ENCODE measurements at regions not wholly inside any gene's neighbourhood (a gene's known extent, or its start where the extent isn't known, plus 50 kb on each side); places are given as distances from the start of the nearest gene placed in this dataset.

- no peak overlapping the region for H3K4me3 ChIP-seq (ENCODE audit: low read depth in 1 of 3, low read length in 3 of 3)
- WGBS, 3 donors: 80 to 87% (median 86%) methylated on average over 4 of the region's 4 CpGs
- H3K36me3 ChIP-seq (ENCODE audit: control insufficient read depth in 3 of 3, insufficient read depth in 2 of 3, low read depth in 1 of 3, low read length in 3 of 3): no peaks in the 10 kb centered on the region
- H3K4me1 ChIP-seq (ENCODE audit: control insufficient read depth in 3 of 3, insufficient read depth in 2 of 3, low read depth in 1 of 3, low read length in 2 of 3): peaks cover 0 to 2% (median 0%) of the 10 kb centered on the region in 3 donors
- H3K27me3 ChIP-seq (ENCODE audit: control insufficient read depth in 3 of 3, insufficient read depth in 3 of 3, low read length in 3 of 3): no peaks in the 10 kb centered on the region
- no peak for DNase-seq
- no peak overlapping the region for H3K27ac ChIP-seq (ENCODE audit: low read depth in 1 of 3, low read length in 2 of 3)
- FAIRE-seq: no peak
- peaks cover 0 to 3% of the 10 kb centered on the region in 2 donors for H3K9me3 ChIP-seq (ENCODE audit: control insufficient read depth in 2 of 2, insufficient read depth in 1 of 2, low read depth in 1 of 2, low read length in 1 of 2)
These were observed 160.4 kb upstream of the GPC6 start for GRCh38 chr13:93066187-93066586.

GRCh38 chr13:93079294-93079693, 147.3 kb upstream of the GPC6 start:
- Histone ChIP-seq H3K27me3 (ENCODE audit: control insufficient read depth in 3 of 3, insufficient read depth in 3 of 3, low read length in 3 of 3) (no peaks in the 10 kb centered on the region), H3K9me3 (ENCODE audit: control insufficient read depth in 2 of 2, insufficient read depth in 1 of 2, low read depth in 1 of 2, low read length in 1 of 2) (no peaks in the 10 kb centered on the region), H3K4me1 (ENCODE audit: control insufficient read depth in 3 of 3, insufficient read depth in 2 of 3, low read depth in 1 of 3, low read length in 2 of 3) (peaks cover 0 to 13% (median 0%) of the 10 kb centered on the region in 3 donors), H3K27ac (ENCODE audit: low read depth in 1 of 3, low read length in 2 of 3) (no peak overlapping the region), H3K36me3 (ENCODE audit: control insufficient read depth in 3 of 3, insufficient read depth in 2 of 3, low read depth in 1 of 3, low read length in 3 of 3) (no peaks in the 10 kb centered on the region), H3K4me3 (ENCODE audit: low read depth in 1 of 3, low read length in 3 of 3) (no peak overlapping the region)
- FAIRE-seq (no peak), DNase-seq (no peak)
- 51 to 57% (median 56%) methylated on average over 1 of the region's 1 CpG for WGBS, 3 donors

- H3K27ac ChIP-seq (ENCODE audit: low read depth in 1 of 3, low read length in 2 of 3): no peak overlapping the region
- FAIRE-seq (no peak), DNase-seq (no peak)
- no peak overlapping the region for H3K4me3 ChIP-seq (ENCODE audit: low read depth in 1 of 3, low read length in 3 of 3)
- no peaks in the 10 kb centered on the region for H3K9me3 ChIP-seq (ENCODE audit: control insufficient read depth in 2 of 2, insufficient read depth in 1 of 2, low read depth in 1 of 2, low read length in 1 of 2)
- peaks cover 0 to 13% (median 0%) of the 10 kb centered on the region in 3 donors for H3K4me1 ChIP-seq (ENCODE audit: control insufficient read depth in 3 of 3, insufficient read depth in 2 of 3, low read depth in 1 of 3, low read length in 2 of 3)
- H3K36me3 ChIP-seq (ENCODE audit: control insufficient read depth in 3 of 3, insufficient read depth in 2 of 3, low read depth in 1 of 3, low read length in 3 of 3): no peaks in the 10 kb centered on the region
- H3K27me3 ChIP-seq (ENCODE audit: control insufficient read depth in 3 of 3, insufficient read depth in 3 of 3, low read length in 3 of 3): no peaks in the 10 kb centered on the region
- 72 to 82% (median 75%) methylated on average over 4 of the region's 4 CpGs for WGBS, 3 donors
These were observed 146.4 kb upstream of the GPC6 start for GRCh38 chr13:93080166-93080565.

GRCh38 chr13:93080587-93080986, 146.0 kb upstream of the GPC6 start:
- Histone ChIP-seq H3K9me3 (ENCODE audit: control insufficient read depth in 2 of 2, insufficient read depth in 1 of 2, low read depth in 1 of 2, low read length in 1 of 2) (no peaks in the 10 kb centered on the region), H3K4me1 (ENCODE audit: control insufficient read depth in 3 of 3, insufficient read depth in 2 of 3, low read depth in 1 of 3, low read length in 2 of 3) (peaks cover 0 to 13% (median 0%) of the 10 kb centered on the region in 3 donors), H3K27me3 (ENCODE audit: control insufficient read depth in 3 of 3, insufficient read depth in 3 of 3, low read length in 3 of 3) (no peaks in the 10 kb centered on the region), H3K4me3 (ENCODE audit: low read depth in 1 of 3, low read length in 3 of 3) (no peak overlapping the region), H3K36me3 (ENCODE audit: control insufficient read depth in 3 of 3, insufficient read depth in 2 of 3, low read depth in 1 of 3, low read length in 3 of 3) (no peaks in the 10 kb centered on the region), H3K27ac (ENCODE audit: low read depth in 1 of 3, low read length in 2 of 3) (no peak overlapping the region)
- DNase-seq: peak in 1 of 2 donors; percentile 6
- no peak for FAIRE-seq
- 13 to 47% (median 29%) methylated on average over 1 of the region's 1 CpG for WGBS, 3 donors

GRCh38 chr13:93086329-93086728, 140.3 kb upstream of the GPC6 start:
- H3K4me3 ChIP-seq (ENCODE audit: low read depth in 1 of 3, low read length in 3 of 3): no peak overlapping the region
- no peaks in the 10 kb centered on the region for H3K36me3 ChIP-seq (ENCODE audit: control insufficient read depth in 3 of 3, insufficient read depth in 2 of 3, low read depth in 1 of 3, low read length in 3 of 3)
- peaks cover 0 to 5% (median 0%) of the 10 kb centered on the region in 3 donors for H3K4me1 ChIP-seq (ENCODE audit: control insufficient read depth in 3 of 3, insufficient read depth in 2 of 3, low read depth in 1 of 3, low read length in 2 of 3)
- peaks cover 0 to 6% of the 10 kb centered on the region in 2 donors for H3K9me3 ChIP-seq (ENCODE audit: control insufficient read depth in 2 of 2, insufficient read depth in 1 of 2, low read depth in 1 of 2, low read length in 1 of 2)
- 15 to 63% (median 30%) methylated on average over 2 of the region's 2 CpGs for WGBS, 3 donors
- FAIRE-seq (no peak), DNase-seq (peak in 1 of 2 donors; percentile 78)
- H3K27ac ChIP-seq (ENCODE audit: low read depth in 1 of 3, low read length in 2 of 3): no peak overlapping the region
- H3K27me3 ChIP-seq (ENCODE audit: control insufficient read depth in 3 of 3, insufficient read depth in 3 of 3, low read length in 3 of 3): no peaks in the 10 kb centered on the region

- no peak overlapping the region for H3K27ac ChIP-seq (ENCODE audit: low read depth in 1 of 3, low read length in 2 of 3)
- WGBS, 3 donors: 73 to 86% (median 79%) methylated on average over 6 of the region's 6 CpGs
- no peak for FAIRE-seq
These were observed 127.6 kb upstream of the GPC6 start for GRCh38 chr13:93098972-93099371.

GRCh38 chr13:93101226-93101734, 125.3 kb upstream of the GPC6 start:
- no peak overlapping the region for H3K4me3 ChIP-seq (ENCODE audit: low read depth in 1 of 3, low read length in 3 of 3)
- peak overlapping the region in 1 of 3 donors; percentile 52 for H3K27ac ChIP-seq (ENCODE audit: low read depth in 1 of 3, low read length in 2 of 3)
- no peaks in the 10 kb centered on the region for H3K27me3 ChIP-seq (ENCODE audit: control insufficient read depth in 3 of 3, insufficient read depth in 3 of 3, low read length in 3 of 3)
- DNase-seq (peak in 1 of 2 donors; percentile 65), FAIRE-seq (no peak)
- no peaks in the 10 kb centered on the region for H3K36me3 ChIP-seq (ENCODE audit: control insufficient read depth in 3 of 3, insufficient read depth in 2 of 3, low read depth in 1 of 3, low read length in 3 of 3)
- WGBS, 3 donors: 47 to 52% (median 48%) methylated on average over 2 of the region's 2 CpGs
- H3K4me1 ChIP-seq (ENCODE audit: control insufficient read depth in 3 of 3, insufficient read depth in 2 of 3, low read depth in 1 of 3, low read length in 2 of 3): peaks cover 0 to 10% (median 0%) of the 10 kb centered on the region in 3 donors
- peaks cover 0 to 4% of the 10 kb centered on the region in 2 donors for H3K9me3 ChIP-seq (ENCODE audit: control insufficient read depth in 2 of 2, insufficient read depth in 1 of 2, low read depth in 1 of 2, low read length in 1 of 2)

More at GRCh38 chr13:93098972-93099371, 127.6 kb upstream of the GPC6 start:
- H3K27me3 ChIP-seq (ENCODE audit: control insufficient read depth in 3 of 3, insufficient read depth in 3 of 3, low read length in 3 of 3): no peaks in the 10 kb centered on the region
- no peak overlapping the region for H3K4me3 ChIP-seq (ENCODE audit: low read depth in 1 of 3, low read length in 3 of 3)
- peaks cover 0 to 20% of the 10 kb centered on the region in 2 donors for H3K9me3 ChIP-seq (ENCODE audit: control insufficient read depth in 2 of 2, insufficient read depth in 1 of 2, low read depth in 1 of 2, low read length in 1 of 2)
- no peaks in the 10 kb centered on the region for H3K36me3 ChIP-seq (ENCODE audit: control insufficient read depth in 3 of 3, insufficient read depth in 2 of 3, low read depth in 1 of 3, low read length in 3 of 3)
- peaks cover 0 to 10% (median 0%) of the 10 kb centered on the region in 3 donors for H3K4me1 ChIP-seq (ENCODE audit: control insufficient read depth in 3 of 3, insufficient read depth in 2 of 3, low read depth in 1 of 3, low read length in 2 of 3)
- DNase-seq: peak; percentile 33 to 76

GRCh38 chr13:93104270-93104669, 122.3 kb upstream of the GPC6 start:
- peaks cover 0 to 3% (median 0%) of the 10 kb centered on the region in 3 donors for H3K4me1 ChIP-seq (ENCODE audit: control insufficient read depth in 3 of 3, insufficient read depth in 2 of 3, low read depth in 1 of 3, low read length in 2 of 3)
- no peaks in the 10 kb centered on the region for H3K36me3 ChIP-seq (ENCODE audit: control insufficient read depth in 3 of 3, insufficient read depth in 2 of 3, low read depth in 1 of 3, low read length in 3 of 3)
- FAIRE-seq (no peak), DNase-seq (no peak)
- H3K4me3 ChIP-seq (ENCODE audit: low read depth in 1 of 3, low read length in 3 of 3): no peak overlapping the region
- WGBS, 3 donors: 78 to 82% (median 80%) methylated on average over 6 of the region's 6 CpGs
- no peak overlapping the region for H3K27ac ChIP-seq (ENCODE audit: low read depth in 1 of 3, low read length in 2 of 3)
- H3K9me3 ChIP-seq (ENCODE audit: control insufficient read depth in 2 of 2, insufficient read depth in 1 of 2, low read depth in 1 of 2, low read length in 1 of 2): peaks cover 0 to 4% of the 10 kb centered on the region in 2 donors
- no peaks in the 10 kb centered on the region for H3K27me3 ChIP-seq (ENCODE audit: control insufficient read depth in 3 of 3, insufficient read depth in 3 of 3, low read length in 3 of 3)

GRCh38 chr13:93108111-93108601, 118.5 kb upstream of the GPC6 start:
- FAIRE-seq (no peak), DNase-seq (no peak)
- Histone ChIP-seq H3K27me3 (ENCODE audit: control insufficient read depth in 3 of 3, insufficient read depth in 3 of 3, low read length in 3 of 3) (no peaks in the 10 kb centered on the region), H3K36me3 (ENCODE audit: control insufficient read depth in 3 of 3, insufficient read depth in 2 of 3, low read depth in 1 of 3, low read length in 3 of 3) (no peaks in the 10 kb centered on the region), H3K4me1 (ENCODE audit: control insufficient read depth in 3 of 3, insufficient read depth in 2 of 3, low read depth in 1 of 3, low read length in 2 of 3) (no peaks in the 10 kb centered on the region), H3K9me3 (ENCODE audit: control insufficient read depth in 2 of 2, insufficient read depth in 1 of 2, low read depth in 1 of 2, low read length in 1 of 2) (peaks cover 0 to 2% of the 10 kb centered on the region in 2 donors), H3K4me3 (ENCODE audit: low read depth in 1 of 3, low read length in 3 of 3) (no peak overlapping the region), H3K27ac (ENCODE audit: low read depth in 1 of 3, low read length in 2 of 3) (no peak overlapping the region)
- WGBS, 3 donors: 47 to 66% (median 53%) methylated on average over 4 of the region's 4 CpGs

Measured in small intestine (tissue), 7 donors.